Neural progenitor cell (in vitro differentiated cells): ENCODE measurements at regions not wholly inside any gene's neighbourhood (a gene's known extent, or its start where the extent isn't known, plus 50 kb on each side); places are given as distances from the start of the nearest gene placed in this dataset.
"Not testable (repeated sequence)": the region's sequence is repeated elsewhere in the genome, so short reads cannot be mapped to it uniquely, and the experiment has no call there.

Experiments
- CTCF ChIP-seq: fragments of 200-600 bp; sonication (generic); IDR thresholded peaks from 2 replicates; pipeline ENCODE4 v1.5.1; 2017; ENCODE audit warnings: antibody characterized with exemption, mild to moderate bottlenecking
- EZH2 ChIP-seq: fragments of 200-600 bp; sonication (generic); IDR thresholded peaks from 2 replicates; pipeline ENCODE4 v1.6.1; 2017; ENCODE audit warnings: antibody characterized with exemption, mild to moderate bottlenecking, moderate library complexity
- EZH2phosphoT487 ChIP-seq: fragments of 200-600 bp; sonication (generic); IDR thresholded peaks from 2 replicates; pipeline ENCODE4 v1.6.1; 2017; ENCODE audit warnings: antibody characterized with exemption

GRCh38 chr1:187072262-187073034 lies 243.7 kb downstream of the PLA2G4A start:
- TF ChIP-seq CTCF, EZH2, EZH2phosphoT487: not testable (repeated sequence)
